ENCODE measurements at regions not wholly inside any gene's neighbourhood (a gene's known extent, or its start where the extent isn't known, plus 50 kb on each side); places are given as distances from the start of the nearest gene placed in this dataset.

GRCh38 chr6:3986241-3986640 lies 92.7 kb downstream of the FAM217A start:
- Mint-ChIP-seq H3K36me3 (peaks cover 9% of the 10 kb centered on the region), H3K4me3 (no peak overlapping the region), H3K4me1 (peaks cover 6% of the 10 kb centered on the region), H3K27me3 (no peaks in the 10 kb centered on the region), H3K9me3 (peaks cover 2% of the 10 kb centered on the region), H3K27ac (no peak overlapping the region)
- DNase-seq (ENCODE audit: low spot score in 2 of 2) (no peak), ATAC-seq (ENCODE audit: low read depth) (no peak)

GRCh38 chr6:3987053-3987452 lies 91.9 kb downstream of the FAM217A start:
- peaks cover under 1% of the 10 kb centered on the region for H3K9me3 Mint-ChIP-seq
- no peak overlapping the region for H3K4me3 Mint-ChIP-seq
- peaks cover 7% of the 10 kb centered on the region for H3K36me3 Mint-ChIP-seq
- H3K27me3 Mint-ChIP-seq: no peaks in the 10 kb centered on the region
- DNase-seq (ENCODE audit: low spot score in 2 of 2) (no peak), ATAC-seq (ENCODE audit: low read depth) (no peak)
- no peak overlapping the region for H3K27ac Mint-ChIP-seq
- H3K4me1 Mint-ChIP-seq: peaks cover 6% of the 10 kb centered on the region

- Mint-ChIP-seq H3K27ac (no peak overlapping the region), H3K4me3 (no peak overlapping the region), H3K4me1 (peaks cover 6% of the 10 kb centered on the region), H3K9me3 (no peaks in the 10 kb centered on the region), H3K27me3 (no peaks in the 10 kb centered on the region), H3K36me3 (peaks cover 6% of the 10 kb centered on the region)
- no peak for DNase-seq (ENCODE audit: low spot score in 2 of 2)
- no peak for ATAC-seq (ENCODE audit: low read depth)
Observed at GRCh38 chr6:3987576-3987975, 91.4 kb downstream of the FAM217A start.

GRCh38 chr6:3990692-3991491 lies 88.0 kb downstream of the FAM217A start:
- Mint-ChIP-seq H3K27me3 (no peaks in the 10 kb centered on the region), H3K9me3 (no peaks in the 10 kb centered on the region), H3K36me3 (peaks cover 6% of the 10 kb centered on the region), H3K4me1 (peaks cover 6% of the 10 kb centered on the region), H3K27ac (no peak overlapping the region), H3K4me3 (no peak overlapping the region)
- ATAC-seq (ENCODE audit: low read depth): peak; percentile 86
- DNase-seq (ENCODE audit: low spot score in 2 of 2): peak; percentile 60 to 66

GRCh38 chr6:3991941-3992340 lies 87.0 kb downstream of the FAM217A start:
- peaks cover 3% of the 10 kb centered on the region for H3K36me3 Mint-ChIP-seq
- no peak for DNase-seq (ENCODE audit: low spot score in 2 of 2)
- peaks cover 6% of the 10 kb centered on the region for H3K4me1 Mint-ChIP-seq
- H3K27ac Mint-ChIP-seq: no peak overlapping the region
- no peaks in the 10 kb centered on the region for H3K9me3 Mint-ChIP-seq
- no peak overlapping the region for H3K4me3 Mint-ChIP-seq
- no peaks in the 10 kb centered on the region for H3K27me3 Mint-ChIP-seq
- ATAC-seq (ENCODE audit: low read depth): no peak

- Mint-ChIP-seq H3K27ac (no peak overlapping the region), H3K27me3 (no peaks in the 10 kb centered on the region), H3K36me3 (no peaks in the 10 kb centered on the region), H3K9me3 (no peaks in the 10 kb centered on the region), H3K4me3 (no peak overlapping the region), H3K4me1 (peaks cover 9% of the 10 kb centered on the region)
- DNase-seq (ENCODE audit: low spot score in 2 of 2) (no peak), ATAC-seq (ENCODE audit: low read depth) (no peak)
Observed at GRCh38 chr6:3996349-3996748, 82.6 kb downstream of the FAM217A start.

- DNase-seq (ENCODE audit: low spot score in 2 of 2): no peak
- no peak overlapping the region for H3K27ac Mint-ChIP-seq
- no peaks in the 10 kb centered on the region for H3K27me3 Mint-ChIP-seq
Observed at GRCh38 chr6:3997177-3997770, 81.7 kb downstream of the FAM217A start.

GRCh38 chr6:3999800-4000661 lies 78.9 kb downstream of the FAM217A start:
- no peaks in the 10 kb centered on the region for H3K9me3 Mint-ChIP-seq
- ATAC-seq (ENCODE audit: low read depth): no peak
- H3K4me1 Mint-ChIP-seq: peaks cover 16% of the 10 kb centered on the region
- H3K27ac Mint-ChIP-seq: no peak overlapping the region
- H3K27me3 Mint-ChIP-seq: no peaks in the 10 kb centered on the region
- H3K4me3 Mint-ChIP-seq: no peak overlapping the region
- H3K36me3 Mint-ChIP-seq: peaks cover 1% of the 10 kb centered on the region
- no peak for DNase-seq (ENCODE audit: low spot score in 2 of 2)

More at GRCh38 chr6:3997177-3997770, 81.7 kb downstream of the FAM217A start:
- Mint-ChIP-seq H3K36me3 (peaks cover 1% of the 10 kb centered on the region), H3K4me1 (peaks cover 11% of the 10 kb centered on the region), H3K9me3 (no peaks in the 10 kb centered on the region), H3K4me3 (no peak overlapping the region)
- no peak for ATAC-seq (ENCODE audit: low read depth)

GRCh38 chr6:4004249-4004648 lies 74.7 kb downstream of the FAM217A start:
- Mint-ChIP-seq H3K4me3 (no peak overlapping the region), H3K27me3 (no peaks in the 10 kb centered on the region), H3K4me1 (peaks cover 16% of the 10 kb centered on the region), H3K27ac (no peak overlapping the region), H3K36me3 (peaks cover 1% of the 10 kb centered on the region), H3K9me3 (no peaks in the 10 kb centered on the region)
- ATAC-seq (ENCODE audit: low read depth) (no peak), DNase-seq (ENCODE audit: low spot score in 2 of 2) (no peak)

- ATAC-seq (ENCODE audit: low read depth): peak; percentile 58
- H3K36me3 Mint-ChIP-seq: peaks cover 8% of the 10 kb centered on the region
- H3K4me3 Mint-ChIP-seq: no peak overlapping the region
- DNase-seq (ENCODE audit: low spot score in 2 of 2): peak in 1 of 2 donors; percentile 36
- no peak overlapping the region for H3K27ac Mint-ChIP-seq
- H3K4me1 Mint-ChIP-seq: peaks cover 24% of the 10 kb centered on the region
- no peaks in the 10 kb centered on the region for H3K27me3 Mint-ChIP-seq
- H3K9me3 Mint-ChIP-seq: no peaks in the 10 kb centered on the region
Observed at GRCh38 chr6:4008324-4009047, 70.5 kb downstream of the FAM217A start.

GRCh38 chr6:4009486-4009885 lies 69.5 kb downstream of the FAM217A start:
- no peaks in the 10 kb centered on the region for H3K27me3 Mint-ChIP-seq
- no peak overlapping the region for H3K4me3 Mint-ChIP-seq
- H3K9me3 Mint-ChIP-seq: no peaks in the 10 kb centered on the region
- ATAC-seq (ENCODE audit: low read depth): no peak
- no peak for DNase-seq (ENCODE audit: low spot score in 2 of 2)
- peaks cover 9% of the 10 kb centered on the region for H3K36me3 Mint-ChIP-seq
- H3K27ac Mint-ChIP-seq: no peak overlapping the region
- peaks cover 20% of the 10 kb centered on the region for H3K4me1 Mint-ChIP-seq

- ATAC-seq (ENCODE audit: low read depth) (no peak), DNase-seq (ENCODE audit: low spot score in 2 of 2) (no peak)
- Mint-ChIP-seq H3K4me1 (peaks cover 21% of the 10 kb centered on the region), H3K27ac (no peak overlapping the region), H3K4me3 (no peak overlapping the region), H3K9me3 (no peaks in the 10 kb centered on the region), H3K36me3 (peaks cover 12% of the 10 kb centered on the region), H3K27me3 (no peaks in the 10 kb centered on the region)
Observed at GRCh38 chr6:4010048-4010447, 68.9 kb downstream of the FAM217A start.

GRCh38 chr6:4010689-4011090 lies 68.2 kb downstream of the FAM217A start:
- peaks cover 13% of the 10 kb centered on the region for H3K36me3 Mint-ChIP-seq
- H3K4me1 Mint-ChIP-seq: peaks cover 27% of the 10 kb centered on the region
- H3K27ac Mint-ChIP-seq: peak overlapping the region; percentile 6
- peak overlapping the region; percentile 45 for H3K4me3 Mint-ChIP-seq
- ATAC-seq (ENCODE audit: low read depth): no peak
- DNase-seq (ENCODE audit: low spot score in 2 of 2): no peak
- no peaks in the 10 kb centered on the region for H3K9me3 Mint-ChIP-seq
- H3K27me3 Mint-ChIP-seq: no peaks in the 10 kb centered on the region

Data from memory B cell (primary cell).